Activated gamma-delta T cell treated with Interleukin-2 at 50 U/mL for 16 hours (primary cell): ENCODE measurements at regions not wholly inside any gene's neighbourhood (a gene's known extent, or its start where the extent isn't known, plus 50 kb on each side); places are given as distances from the start of the nearest gene placed in this dataset.
"Not testable (repeated sequence)": the region's sequence is repeated elsewhere in the genome, so short reads cannot be mapped to it uniquely, and the experiment has no call there.

ENCODE experiments used
- DNase-seq: peaks from one replicate; pipeline ENCODE4 v3.0.0-alpha.2; 2020

DNA sequence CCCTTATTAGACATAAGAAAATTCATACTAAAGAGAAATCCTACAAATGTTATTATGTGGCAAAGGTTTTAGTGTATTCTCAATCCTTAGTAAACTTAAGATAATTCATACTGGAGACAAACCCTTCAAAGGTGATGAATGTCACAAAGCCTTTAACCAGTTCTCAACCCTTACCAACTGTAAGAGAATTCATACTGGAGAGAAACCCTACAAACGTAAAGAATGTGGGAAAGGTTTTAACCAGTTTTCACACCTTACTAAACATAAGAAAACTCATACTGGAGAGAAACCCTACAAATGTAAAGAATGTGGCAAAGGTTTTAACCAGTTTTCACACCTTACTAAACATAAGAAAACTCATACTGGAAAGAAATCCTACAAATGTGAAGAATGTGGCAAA lies 93.2 kb downstream of the ZNF680 start:
- no peak for DNase-seq

GRCh38 chr7:64465551-64465950 lies 97.3 kb downstream of the ZNF680 start:
- DNase-seq, result no peak

DNA sequence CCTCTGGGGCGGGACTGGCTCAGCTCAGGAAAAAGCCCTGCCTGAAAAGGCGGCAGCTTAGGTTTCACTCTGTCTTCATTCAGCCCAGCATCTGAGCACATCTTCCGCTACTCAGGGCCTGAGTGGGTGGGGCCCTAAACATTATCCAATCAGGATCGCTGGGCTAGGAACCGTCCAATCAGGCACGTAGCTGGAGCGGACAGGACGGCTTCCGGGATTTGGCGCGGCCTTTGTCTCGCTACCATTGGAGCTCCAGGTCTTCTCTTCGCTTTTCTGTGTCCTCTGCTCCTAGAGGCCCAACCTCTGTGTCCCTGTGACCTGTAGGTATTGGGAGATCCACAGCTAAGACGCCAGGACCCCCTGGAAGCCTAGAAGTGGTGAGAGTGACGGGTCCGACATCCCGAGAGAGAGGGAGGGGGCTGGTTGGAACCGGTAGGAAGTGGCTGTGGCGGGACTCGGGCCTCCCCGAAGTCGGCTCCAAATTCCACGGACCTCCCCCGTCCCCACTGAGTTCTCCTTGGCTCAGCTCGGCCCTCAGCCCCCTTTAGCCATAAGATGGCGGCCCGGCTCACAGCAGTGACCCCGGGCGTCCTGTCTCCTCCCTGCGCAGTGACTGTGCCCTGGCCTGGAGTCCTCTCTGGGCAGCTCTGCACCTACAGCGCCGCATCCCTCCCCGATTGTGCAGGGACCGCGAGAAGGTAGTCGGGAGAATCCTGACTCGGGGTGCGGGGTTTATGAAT lies 99.1 kb downstream of the ZNF680 start:
- peak; percentile 16 for DNase-seq

DNA sequence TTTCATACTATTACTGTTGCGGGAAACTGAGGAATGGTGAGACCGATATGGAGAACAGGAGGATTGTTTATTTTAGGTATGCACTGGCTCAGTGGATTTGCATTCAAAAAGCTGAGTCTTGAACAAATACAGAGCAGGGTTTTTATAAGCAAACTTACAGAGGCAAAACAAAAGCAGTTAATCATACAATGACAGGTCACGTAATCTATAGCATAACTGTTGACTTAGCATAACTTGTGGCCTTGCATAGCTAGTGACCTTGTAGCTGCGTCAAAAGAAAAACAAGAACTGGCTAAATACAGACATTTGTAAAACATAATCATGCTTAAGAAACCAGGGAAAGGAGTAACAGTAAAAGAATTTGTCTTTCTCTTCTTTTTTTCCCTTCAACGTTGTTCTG lies 103.0 kb downstream of the ZNF680 start:
- DNase-seq, result not testable (repeated sequence)

- DNase-seq, result no peak
These were observed 119.8 kb downstream of the ZNF736 start for GRCh38 chr7:64433590-64433989.

GRCh38 chr7:64431838-64432237 lies 118.1 kb downstream of the ZNF736 start:
- no peak for DNase-seq

GRCh38 chr7:64429232-64429631 lies 115.5 kb downstream of the ZNF736 start:
- no peak for DNase-seq

DNA sequence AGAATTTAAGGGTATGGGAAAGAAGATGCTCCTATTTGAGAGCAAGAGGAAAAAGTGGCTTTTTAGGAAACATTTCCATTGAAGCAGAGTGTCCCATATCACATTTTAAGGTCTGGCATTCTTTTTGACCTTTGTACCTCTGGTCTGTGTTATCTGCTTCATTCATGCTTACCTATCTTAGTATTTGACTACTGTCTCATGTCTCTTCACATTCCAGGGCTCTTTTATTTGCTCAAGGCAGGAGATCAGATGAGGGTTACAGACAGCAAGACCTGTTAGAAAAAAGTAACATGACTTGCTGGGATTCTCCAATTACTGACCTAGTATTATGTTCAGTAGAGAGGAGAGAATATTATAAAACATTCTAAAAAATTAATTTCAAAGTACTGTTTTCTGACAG lies 111.7 kb downstream of the ZNF736 start:
- DNase-seq, result not testable (repeated sequence)

- no peak for DNase-seq
These were observed 93.4 kb downstream of the ZNF736 start for GRCh38 chr7:64407148-64407547.
